ENCODE measurements at regions not wholly inside any gene's neighbourhood (a gene's known extent, or its start where the extent isn't known, plus 50 kb on each side); places are given as distances from the start of the nearest gene placed in this dataset.

- Histone ChIP-seq H3K14ac (replicated peaks; ENCODE audit: low read depth, low read length) (no peak overlapping the region), H3K4ac (ENCODE audit: low read depth, low read length) (no peak overlapping the region), H2BK20ac (ENCODE audit: low read depth, low read length) (no peak overlapping the region), H2AFZ (replicated peaks; ENCODE audit: low read length, poor library complexity) (no peak overlapping the region), H3K9me1 (ENCODE audit: insufficient read depth, low read length) (no peaks in the 10 kb centered on the region), H2BK15ac (ENCODE audit: low read depth, low read length) (no peak overlapping the region), H2AK5ac (ENCODE audit: low read depth, low read length) (no peak overlapping the region), H3K36me3 (ENCODE audit: control insufficient read depth, insufficient read depth, low read length) (no peaks in the 10 kb centered on the region), H3K56ac (ENCODE audit: extremely low read depth, insufficient read depth, low read length) (no peak overlapping the region), H2BK5ac (ENCODE audit: low read depth, low read length, poor library complexity, severe bottlenecking) (no peak overlapping the region), H4K20me1 (ENCODE audit: insufficient read depth, low read length) (no peaks in the 10 kb centered on the region), H3K18ac (ENCODE audit: low read depth, low read length) (no peak overlapping the region), H3K4me1 (ENCODE audit: control insufficient read depth, insufficient read depth, low read length) (no peaks in the 10 kb centered on the region), H2AK9ac (replicated peaks; ENCODE audit: low read depth, low read length, poor library complexity) (no peak overlapping the region), H2BK120ac (ENCODE audit: low read depth, low read length) (no peak overlapping the region), H3K4me2 (ENCODE audit: low read depth, low read length) (no peak overlapping the region), H3K79me1 (ENCODE audit: low read depth in 1 of 2, low read length in 2 of 2) (no peaks in the 10 kb centered on the region), H4K91ac (ENCODE audit: insufficient read depth, low read depth, low read length) (no peak overlapping the region), H4K5ac (ENCODE audit: low read depth, low read length) (no peak overlapping the region), H3K27ac (ENCODE audit: insufficient read depth, low read length) (no peak overlapping the region), H3K23ac (ENCODE audit: low read depth, low read length) (no peak overlapping the region), H4K8ac (ENCODE audit: low read depth in 2 of 2, low read length in 2 of 2) (no peak overlapping the region), H3K9me3 (ENCODE audit: control insufficient read depth, insufficient read depth, low read length) (peaks cover 5% of the 10 kb centered on the region), H3K4me3 (ENCODE audit: insufficient read depth, low read depth, low read length) (no peak overlapping the region), H3K9ac (ENCODE audit: low read depth, low read length) (no peak overlapping the region), H3K27me3 (ENCODE audit: control insufficient read depth, insufficient read depth, low read length) (no peaks in the 10 kb centered on the region)
- DNase-seq (no peak), ATAC-seq (ENCODE audit: low read depth) (no peak)
- intact Hi-C loops (cut with micrococcal nuclease) (no loop called here), in situ Hi-C loops (cut with MboI; ENCODE audit: low sequenced_read_pairs) (no loop called here), dilution Hi-C loops (cut with HindIII; ENCODE audit: low sequenced_read_pairs, unreplicated experiment) (no loop called here)
- CTCF ChIA-PET, result no interaction called here
- no TSS peak for BruUV-seq (replicated peaks)
- POLR2A ChIA-PET (ENCODE audit: unreplicated experiment), result no interaction called here
- TF ChIP-seq CTCF (conservative IDR thresholded peaks at IDR 0.05; ENCODE audit: low read depth, low read length) (no peak), FOS (IDR thresholded peaks at IDR 0.05; ENCODE audit: low read depth, low read length) (no peak), SMC3 (IDR thresholded peaks at IDR 0.05; ENCODE audit: low read depth, low read length) (no peak), POLR2A (IDR thresholded peaks at IDR 0.05; ENCODE audit: low read depth, low read length) (no peak), RCOR1 (IDR thresholded peaks at IDR 0.05; ENCODE audit: insufficient replicate concordance, low read length) (no peak), MAZ (IDR thresholded peaks at IDR 0.05; ENCODE audit: borderline replicate concordance, low read depth, low read length) (no peak), NFE2L2 (IDR thresholded peaks at IDR 0.05; ENCODE audit: low read depth, low read length) (no peak)
- no CpG with 5 or more reads among the region's 4 CpGs for whole genome bisulfite sequencing, 2 experiments (ENCODE audit: extremely low coverage in 2 of 2, insufficient read length in 1 of 2)
These were observed 135.9 kb downstream of the C6orf118 start for GRCh38 chr6:165173484-165173883.

All from IMR-90 (cell line).